Activated T-cell treated with anti-CD3 and anti-CD28 coated beads, Interleukin-2, amount 50 U/mL, for 4 hours (primary cell): ENCODE measurements at regions not wholly inside any gene's neighbourhood (a gene's known extent, or its start where the extent isn't known, plus 50 kb on each side); places are given as distances from the start of the nearest gene placed in this dataset.

Experiments used
- ATAC-seq, 2 donors: fragments of 200-7000 bp; cut with Tn5 transposase; one replicate each; pipeline ENCODE4 v1.10.0; 2021
- DNase-seq: peaks from one replicate; pipeline ENCODE4 v3.0.0-alpha.2; 2020
- H3K27me3 Mint-ChIP-seq: one replicate; pipeline ENCODE4 v1.8.0; 2021; ENCODE audit warnings: low read depth, mixed read lengths
- H3K36me3 Mint-ChIP-seq: one replicate; pipeline ENCODE4 v1.8.0; 2022; ENCODE audit warnings: mixed read lengths; ENCODE audit not compliant: insufficient read depth
- H3K4me1 Mint-ChIP-seq: one replicate; pipeline ENCODE4 v1.8.0; 2021; ENCODE audit warnings: low read depth, mixed read lengths
- H3K4me3 Mint-ChIP-seq: one replicate; pipeline ENCODE4 v1.8.0; 2021; ENCODE audit warnings: mild to moderate bottlenecking, moderate library complexity, mixed read lengths
- H3K9me3 Mint-ChIP-seq: one replicate; pipeline ENCODE4 v1.8.0; 2021; ENCODE audit warnings: mixed read lengths

GRCh38 chr11:96447208-96448110 lies 57.6 kb downstream of the JRKL start:
- H3K36me3 Mint-ChIP-seq = no peaks in the 10 kb centered on the region
- no peaks in the 10 kb centered on the region for H3K9me3 Mint-ChIP-seq
- no peak for ATAC-seq
- H3K4me3 Mint-ChIP-seq = no peak overlapping the region
- H3K4me1 Mint-ChIP-seq = no peaks in the 10 kb centered on the region
- H3K27me3 Mint-ChIP-seq = peaks cover 16% of the 10 kb centered on the region
- DNase-seq = no peak

DNA sequence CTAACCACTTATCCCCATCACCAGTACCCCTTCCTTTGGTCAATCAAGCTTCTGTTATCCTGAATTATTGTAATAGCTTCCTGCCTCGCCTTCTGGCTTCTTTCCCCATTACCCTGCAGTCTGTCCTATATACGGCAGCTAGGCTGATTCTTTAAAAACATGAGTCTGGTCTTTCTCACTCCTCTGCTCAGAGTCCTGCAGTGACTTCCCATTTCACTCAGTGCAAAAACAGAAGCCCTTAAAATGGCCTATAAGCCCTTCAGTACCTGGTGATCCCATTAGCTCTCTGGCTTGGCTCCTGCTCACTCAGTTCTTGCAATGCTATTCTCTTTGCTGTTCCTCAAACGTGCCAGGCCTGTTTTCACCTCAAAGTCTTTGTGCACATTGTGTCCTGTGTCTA lies 58.4 kb downstream of the JRKL start:
- no peaks in the 10 kb centered on the region for H3K4me1 Mint-ChIP-seq
- ATAC-seq = no peak

GRCh38 chr11:96456111-96456510 lies 66.3 kb downstream of the JRKL start:
- ATAC-seq (no peak), DNase-seq (no peak)
- Mint-ChIP-seq H3K36me3 (no peaks in the 10 kb centered on the region), H3K4me3 (no peak overlapping the region), H3K27me3 (peaks cover 12% of the 10 kb centered on the region), H3K4me1 (no peaks in the 10 kb centered on the region), H3K9me3 (no peaks in the 10 kb centered on the region)

More for the DNA sequence above, 58.4 kb downstream of the JRKL start:
- H3K9me3 Mint-ChIP-seq = no peaks in the 10 kb centered on the region
- no peak overlapping the region for H3K4me3 Mint-ChIP-seq
- peaks cover 16% of the 10 kb centered on the region for H3K27me3 Mint-ChIP-seq
- DNase-seq = no peak
- H3K36me3 Mint-ChIP-seq = no peaks in the 10 kb centered on the region

DNA sequence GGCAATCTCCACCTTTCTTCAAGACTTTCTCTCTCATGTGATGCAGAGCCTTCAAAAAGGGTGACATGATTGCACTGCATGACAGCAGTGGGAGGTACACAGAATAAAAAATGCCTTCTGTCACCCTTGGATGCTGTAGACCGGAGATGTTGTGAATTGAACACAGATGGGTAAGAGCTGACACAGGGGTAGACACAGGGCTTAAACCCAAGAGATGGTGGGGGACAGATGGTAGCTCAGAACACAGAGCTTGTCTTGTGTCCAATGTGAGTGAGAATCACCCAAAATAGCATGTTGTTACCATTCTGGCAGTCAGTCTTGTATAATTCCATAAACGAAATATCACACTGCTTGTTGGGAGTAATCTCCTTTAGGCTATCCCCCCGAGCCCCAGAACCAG lies 69.9 kb downstream of the JRKL start:
- Mint-ChIP-seq H3K27me3 (peaks cover 18% of the 10 kb centered on the region), H3K36me3 (no peaks in the 10 kb centered on the region), H3K4me1 (peaks cover 7% of the 10 kb centered on the region), H3K9me3 (no peaks in the 10 kb centered on the region), H3K4me3 (no peak overlapping the region)
- DNase-seq (no peak), ATAC-seq (no peak)

DNA sequence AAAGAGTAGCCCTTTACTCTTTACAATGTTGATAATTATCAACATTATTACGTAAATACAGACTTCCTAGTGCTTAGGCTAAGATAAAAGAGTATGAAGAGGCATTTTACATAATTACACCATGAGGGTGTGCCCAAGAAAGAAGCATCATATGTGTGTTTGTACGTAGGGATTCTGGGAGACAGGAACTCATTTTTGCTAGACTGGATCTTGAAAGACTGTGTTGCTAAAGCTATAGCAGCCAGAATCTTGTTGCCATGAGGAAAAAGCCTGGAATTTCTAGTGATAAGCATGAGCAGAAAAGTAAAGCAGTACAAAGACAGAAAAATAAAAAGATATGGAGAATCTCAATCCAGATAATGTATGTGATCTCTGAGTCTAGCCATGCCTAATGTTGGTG lies 72.1 kb downstream of the JRKL start:
- peaks cover 7% of the 10 kb centered on the region for H3K4me1 Mint-ChIP-seq
- DNase-seq (no peak), ATAC-seq (no peak)
- no peaks in the 10 kb centered on the region for H3K9me3 Mint-ChIP-seq
- no peak overlapping the region for H3K4me3 Mint-ChIP-seq
- H3K36me3 Mint-ChIP-seq = no peaks in the 10 kb centered on the region
- H3K27me3 Mint-ChIP-seq = peaks cover 13% of the 10 kb centered on the region

GRCh38 chr11:96464700-96465307 lies 75.0 kb downstream of the JRKL start:
- DNase-seq (no peak), ATAC-seq (peak; percentile 60 to 71)
- Mint-ChIP-seq H3K4me1 (peaks cover 7% of the 10 kb centered on the region), H3K4me3 (no peak overlapping the region), H3K27me3 (peaks cover 6% of the 10 kb centered on the region), H3K36me3 (no peaks in the 10 kb centered on the region), H3K9me3 (no peaks in the 10 kb centered on the region)

- DNase-seq = no peak
- no peak for ATAC-seq
- Mint-ChIP-seq H3K27me3 (peaks cover 6% of the 10 kb centered on the region), H3K4me1 (peaks cover 7% of the 10 kb centered on the region), H3K9me3 (no peaks in the 10 kb centered on the region), H3K4me3 (no peak overlapping the region), H3K36me3 (no peaks in the 10 kb centered on the region)
These were observed 75.7 kb downstream of the JRKL start for GRCh38 chr11:96465512-96465911.

DNA sequence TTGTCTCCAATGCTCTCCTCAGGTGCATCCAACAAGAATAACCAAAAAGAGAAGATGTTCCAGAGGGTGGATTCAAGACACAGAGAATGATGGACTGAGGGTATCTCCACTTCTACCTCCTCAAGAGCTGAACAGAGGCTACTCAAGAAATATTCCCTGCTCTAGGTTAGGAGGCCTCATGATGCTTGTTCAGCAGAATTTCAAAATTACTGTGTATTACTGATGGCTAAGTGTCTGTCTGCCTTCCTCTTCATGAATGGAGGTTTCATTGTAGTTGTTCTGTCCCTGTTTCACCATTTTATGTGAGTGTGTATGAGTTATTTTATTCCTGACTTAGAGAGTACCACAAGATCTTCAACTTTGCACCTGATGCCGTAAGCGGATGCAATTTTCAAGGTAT lies 76.8 kb downstream of the JRKL start:
- DNase-seq = no peak
- Mint-ChIP-seq H3K36me3 (no peaks in the 10 kb centered on the region), H3K9me3 (no peaks in the 10 kb centered on the region), H3K27me3 (peaks cover 3% of the 10 kb centered on the region), H3K4me3 (no peak overlapping the region), H3K4me1 (peaks cover 7% of the 10 kb centered on the region)
- ATAC-seq = no peak

- no peak for ATAC-seq
- H3K36me3 Mint-ChIP-seq = no peaks in the 10 kb centered on the region
These were observed 80.0 kb downstream of the JRKL start for GRCh38 chr11:96469776-96470175.

GRCh38 chr11:96470521-96470920 lies 80.7 kb downstream of the JRKL start:
- DNase-seq (no peak), ATAC-seq (no peak)
- Mint-ChIP-seq H3K27me3 (peaks cover 8% of the 10 kb centered on the region), H3K4me3 (no peak overlapping the region), H3K9me3 (peaks cover 15% of the 10 kb centered on the region), H3K36me3 (no peaks in the 10 kb centered on the region), H3K4me1 (no peaks in the 10 kb centered on the region)

More at GRCh38 chr11:96469776-96470175, 80.0 kb downstream of the JRKL start:
- peaks cover 8% of the 10 kb centered on the region for H3K27me3 Mint-ChIP-seq
- DNase-seq = no peak
- H3K4me3 Mint-ChIP-seq = no peak overlapping the region
- peaks cover under 1% of the 10 kb centered on the region for H3K4me1 Mint-ChIP-seq
- peaks cover 7% of the 10 kb centered on the region for H3K9me3 Mint-ChIP-seq

DNA sequence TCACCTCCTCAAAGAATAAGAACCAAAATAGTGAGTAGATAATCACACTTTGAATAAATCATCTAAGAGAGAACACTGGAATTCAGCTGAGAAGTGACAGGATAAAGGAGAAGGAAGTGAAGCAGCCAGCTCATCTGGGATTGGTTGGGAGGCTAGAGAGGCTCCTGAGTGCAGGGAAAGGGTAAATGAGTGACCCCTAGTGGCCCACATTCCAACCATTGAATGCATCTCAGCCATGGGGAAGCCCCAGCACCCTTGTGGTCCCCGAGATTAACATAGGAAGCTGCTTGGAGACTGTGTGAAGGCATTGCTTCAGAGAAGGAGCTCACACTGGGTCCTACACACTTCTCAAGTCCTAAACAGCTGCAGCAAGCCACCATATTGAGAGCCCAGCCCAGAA lies 82.3 kb downstream of the JRKL start:
- DNase-seq (no peak), ATAC-seq (no peak)
- Mint-ChIP-seq H3K36me3 (no peaks in the 10 kb centered on the region), H3K27me3 (peaks cover 8% of the 10 kb centered on the region), H3K4me3 (no peak overlapping the region), H3K4me1 (no peaks in the 10 kb centered on the region), H3K9me3 (peaks cover 16% of the 10 kb centered on the region)

- no peak for DNase-seq
- H3K4me3 Mint-ChIP-seq = no peak overlapping the region
- H3K27me3 Mint-ChIP-seq = peaks cover 8% of the 10 kb centered on the region
- no peaks in the 10 kb centered on the region for H3K4me1 Mint-ChIP-seq
- no peak for ATAC-seq
- peaks cover 16% of the 10 kb centered on the region for H3K9me3 Mint-ChIP-seq
- H3K36me3 Mint-ChIP-seq = no peaks in the 10 kb centered on the region
These were observed 84.5 kb downstream of the JRKL start for GRCh38 chr11:96474263-96474662.

DNA sequence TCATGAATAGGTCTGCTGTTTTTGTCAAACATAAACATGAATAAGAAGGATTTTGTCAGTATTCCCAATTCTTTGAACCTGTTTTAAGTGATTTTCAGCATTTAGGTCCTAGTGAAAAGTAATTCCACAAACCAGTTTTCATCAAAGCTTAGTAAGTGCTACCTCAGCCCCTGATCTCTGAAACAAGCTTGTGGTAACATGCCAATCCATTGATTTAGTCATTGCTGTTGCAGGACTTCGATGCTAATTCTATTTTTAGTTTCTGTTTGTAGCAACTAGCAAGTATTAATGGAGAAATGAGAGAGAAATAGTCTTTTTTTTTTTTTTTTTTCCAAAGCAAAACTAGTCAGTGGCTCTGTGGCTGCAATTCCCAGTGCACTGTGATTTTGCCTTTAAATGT lies 91.4 kb downstream of the JRKL start:
- H3K27me3 Mint-ChIP-seq = peaks cover 11% of the 10 kb centered on the region

GRCh38 chr11:96481771-96482170 lies 92.0 kb downstream of the JRKL start:
- H3K4me3 Mint-ChIP-seq = no peak overlapping the region
- peaks cover 14% of the 10 kb centered on the region for H3K27me3 Mint-ChIP-seq
- ATAC-seq = no peak
- no peaks in the 10 kb centered on the region for H3K36me3 Mint-ChIP-seq
- DNase-seq = no peak
- H3K9me3 Mint-ChIP-seq = no peaks in the 10 kb centered on the region
- no peaks in the 10 kb centered on the region for H3K4me1 Mint-ChIP-seq

More for the DNA sequence above, 91.4 kb downstream of the JRKL start:
- no peaks in the 10 kb centered on the region for H3K9me3 Mint-ChIP-seq
- H3K4me3 Mint-ChIP-seq = no peak overlapping the region
- no peak for DNase-seq
- H3K36me3 Mint-ChIP-seq = no peaks in the 10 kb centered on the region
- H3K4me1 Mint-ChIP-seq = no peaks in the 10 kb centered on the region
- ATAC-seq = no peak

DNA sequence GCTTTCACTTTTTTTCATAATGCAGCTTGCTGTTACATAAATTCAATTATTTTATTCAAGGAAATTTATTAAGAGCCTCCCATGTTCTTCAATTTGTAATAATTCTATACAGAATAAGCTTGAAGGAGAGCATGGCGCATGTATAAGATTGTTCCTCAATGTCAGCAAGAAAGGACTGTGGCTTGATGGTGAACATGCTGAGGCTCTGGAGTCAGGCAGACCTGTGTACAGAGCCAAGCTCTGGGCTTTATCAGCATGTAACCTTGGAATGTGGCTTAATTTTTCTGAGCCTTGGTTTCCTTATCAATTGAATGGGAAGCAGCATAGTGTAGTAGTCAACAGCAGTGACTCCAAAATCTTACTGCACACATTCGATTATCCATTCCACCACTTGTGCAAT lies 92.4 kb downstream of the JRKL start:
- ATAC-seq = no peak
- DNase-seq = no peak
- H3K9me3 Mint-ChIP-seq = no peaks in the 10 kb centered on the region
- H3K4me3 Mint-ChIP-seq = no peak overlapping the region
- no peaks in the 10 kb centered on the region for H3K4me1 Mint-ChIP-seq
- no peaks in the 10 kb centered on the region for H3K36me3 Mint-ChIP-seq
- H3K27me3 Mint-ChIP-seq = peaks cover 14% of the 10 kb centered on the region
